GM19035 (cell line): ENCODE measurements at regions not wholly inside any gene's neighbourhood (a gene's known extent, or its start where the extent isn't known, plus 50 kb on each side); places are given as distances from the start of the nearest gene placed in this dataset.

Experiments used
- ATAC-seq: cut with Tn5 transposase; IDR thresholded peaks from one replicate; pipeline ENCODE4 v1.9.1; 2021; ENCODE audit not compliant: unreplicated experiment

GRCh38 chr3:72411843-72412242, 436.4 kb downstream of the SHQ1 start:
- no peak for ATAC-seq

GRCh38 chr3:72411126-72411525, 437.1 kb downstream of the SHQ1 start:
- no peak for ATAC-seq

- ATAC-seq, result no peak
Measured at GRCh38 chr3:72408983-72409779, 439.1 kb downstream of the SHQ1 start.

- ATAC-seq, result no peak
Measured at GRCh38 chr3:72407766-72408165, 440.5 kb downstream of the SHQ1 start.

GRCh38 chr3:72405943-72406566, 442.2 kb downstream of the SHQ1 start:
- ATAC-seq, result no peak

- ATAC-seq, result no peak
Measured at GRCh38 chr3:72401005-72401545, 447.2 kb downstream of the SHQ1 start.

- ATAC-seq, result no peak
Measured at GRCh38 chr3:72398781-72399180, 449.5 kb downstream of the SHQ1 start.

- no peak for ATAC-seq
Measured at GRCh38 chr3:72397586-72397985, 450.7 kb downstream of the SHQ1 start.

- no peak for ATAC-seq
Measured at GRCh38 chr3:72396899-72397298, 451.3 kb downstream of the SHQ1 start.

GRCh38 chr3:72395776-72396311, 452.4 kb downstream of the SHQ1 start:
- ATAC-seq, result no peak

GRCh38 chr3:72393455-72393854, 454.8 kb downstream of the SHQ1 start:
- no peak for ATAC-seq

- ATAC-seq, result no peak
Measured at GRCh38 chr3:72391659-72392058, 456.6 kb downstream of the SHQ1 start.

- ATAC-seq, result no peak
Measured at GRCh38 chr3:72390841-72391240, 457.4 kb downstream of the SHQ1 start.

- ATAC-seq, result no peak
Measured at GRCh38 chr3:72388644-72389043, 459.6 kb downstream of the SHQ1 start.

- ATAC-seq, result no peak
Measured at GRCh38 chr3:72388117-72388516, 460.1 kb downstream of the SHQ1 start.

- no peak for ATAC-seq
Measured at GRCh38 chr3:72386327-72387000, 461.8 kb downstream of the SHQ1 start.

GRCh38 chr3:72385167-72385566, 463.1 kb downstream of the SHQ1 start:
- ATAC-seq, result no peak

GRCh38 chr3:72384602-72385001, 463.6 kb downstream of the SHQ1 start:
- no peak for ATAC-seq

- ATAC-seq, result no peak
Measured at GRCh38 chr3:72383883-72384282, 464.4 kb downstream of the SHQ1 start.

GRCh38 chr3:72383230-72383629, 465.0 kb downstream of the SHQ1 start:
- no peak for ATAC-seq

GRCh38 chr3:72382460-72382859, 465.8 kb downstream of the SHQ1 start:
- no peak for ATAC-seq

- ATAC-seq, result no peak
Measured at GRCh38 chr3:72381584-72381983, 466.7 kb downstream of the SHQ1 start.
